RWPE1 (cell line): ENCODE measurements at regions not wholly inside any gene's neighbourhood (a gene's known extent, or its start where the extent isn't known, plus 50 kb on each side); places are given as distances from the start of the nearest gene placed in this dataset.
"Not testable (repeated sequence)": the region's sequence is repeated elsewhere in the genome, so short reads cannot be mapped to it uniquely, and the experiment has no call there.

Experiments
- CTCF ChIA-PET: fragments of 350-600 bp; sonication (Branson Sonifier 250); formaldehyde crosslinking; extraction: SDS; loops from one replicate; lab custom pipeline; 2021; lab: Yijun Ruan, JAX
- POLR2A ChIA-PET: fragments of 400-600 bp; formaldehyde crosslinking; extraction: SDS; loops from one replicate; lab custom pipeline; 2020; ENCODE audit warnings: antibody characterized with exemption; ENCODE audit not compliant: low non-redundant PET; lab: Yijun Ruan, JAX
- DNase-seq: peaks from one replicate; pipeline ENCODE4 v3.0.0; 2012; ENCODE audit warnings: low spot score
- H3K27ac ChIP-seq: fragments of 450-650 bp; 2 replicates; pipeline ENCODE4 v1.5.1; 2017
- TF ChIP-seq, protein P1 (sequence below): fragments of 450-650 bp; conservative IDR thresholded peaks from 2 replicates; pipeline ENCODE4 v1.5.1; 2017; ENCODE audit warnings: low read depth, mild to moderate bottlenecking

- POLR2A ChIA-PET = no interaction called here
- DNase-seq = no peak
- CTCF ChIA-PET = no interaction called here
- no peak overlapping the region for H3K27ac ChIP-seq
- TF ChIP-seq, protein P1, sequence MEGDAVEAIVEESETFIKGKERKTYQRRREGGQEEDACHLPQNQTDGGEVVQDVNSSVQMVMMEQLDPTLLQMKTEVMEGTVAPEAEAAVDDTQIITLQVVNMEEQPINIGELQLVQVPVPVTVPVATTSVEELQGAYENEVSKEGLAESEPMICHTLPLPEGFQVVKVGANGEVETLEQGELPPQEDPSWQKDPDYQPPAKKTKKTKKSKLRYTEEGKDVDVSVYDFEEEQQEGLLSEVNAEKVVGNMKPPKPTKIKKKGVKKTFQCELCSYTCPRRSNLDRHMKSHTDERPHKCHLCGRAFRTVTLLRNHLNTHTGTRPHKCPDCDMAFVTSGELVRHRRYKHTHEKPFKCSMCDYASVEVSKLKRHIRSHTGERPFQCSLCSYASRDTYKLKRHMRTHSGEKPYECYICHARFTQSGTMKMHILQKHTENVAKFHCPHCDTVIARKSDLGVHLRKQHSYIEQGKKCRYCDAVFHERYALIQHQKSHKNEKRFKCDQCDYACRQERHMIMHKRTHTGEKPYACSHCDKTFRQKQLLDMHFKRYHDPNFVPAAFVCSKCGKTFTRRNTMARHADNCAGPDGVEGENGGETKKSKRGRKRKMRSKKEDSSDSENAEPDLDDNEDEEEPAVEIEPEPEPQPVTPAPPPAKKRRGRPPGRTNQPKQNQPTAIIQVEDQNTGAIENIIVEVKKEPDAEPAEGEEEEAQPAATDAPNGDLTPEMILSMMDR = no peak
Observed at GRCh38 chr4:81679315-81679714, 207.6 kb upstream of the RASGEF1B start.

GRCh38 chr4:81678801-81679200, 207.1 kb upstream of the RASGEF1B start:
- ChIA-PET POLR2A (no interaction called here), CTCF (no interaction called here)
- TF ChIP-seq, protein P1 = no peak
- DNase-seq = no peak
- H3K27ac ChIP-seq = no peak overlapping the region

DNA sequence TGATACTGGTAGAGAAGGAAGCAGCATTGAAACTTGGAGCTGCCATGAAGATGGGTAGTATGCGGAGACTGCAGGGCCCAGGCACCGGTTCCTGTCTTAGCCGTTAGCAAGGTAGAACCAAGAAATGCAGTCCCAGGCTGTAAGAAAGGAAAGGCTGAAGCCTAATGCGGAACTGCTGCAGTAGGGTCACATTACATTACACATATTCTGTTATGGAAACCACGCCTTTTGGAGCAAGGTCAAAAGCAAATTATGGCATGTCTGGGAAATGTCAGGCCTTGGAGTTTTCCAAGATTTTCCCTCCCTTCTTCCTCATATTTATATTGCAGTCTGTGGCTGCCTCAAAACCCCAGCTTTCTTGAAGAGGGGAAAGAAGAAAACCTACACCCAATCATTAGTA, 204.8 kb upstream of the RASGEF1B start:
- ChIA-PET CTCF (no interaction called here), POLR2A (no interaction called here)
- TF ChIP-seq, protein P1 = no peak
- no peak overlapping the region for H3K27ac ChIP-seq
- no peak for DNase-seq

- TF ChIP-seq, protein P1 = no peak
- no peak overlapping the region for H3K27ac ChIP-seq
- POLR2A ChIA-PET = no interaction called here
- CTCF ChIA-PET = interaction anchor here (0.6 kb wide), 1 partner anchor 324 kb away, joined by 3 read pairs; no protein-coding TSS in a partner anchor
- DNase-seq = no peak
Observed at GRCh38 chr4:81675791-81676393, 204.2 kb upstream of the RASGEF1B start.

- no peak for DNase-seq
- CTCF ChIA-PET = no interaction called here
- no peak overlapping the region for H3K27ac ChIP-seq
- TF ChIP-seq, protein P1 = no peak
- POLR2A ChIA-PET = no interaction called here
Observed at GRCh38 chr4:81673961-81674360, 202.3 kb upstream of the RASGEF1B start.

DNA sequence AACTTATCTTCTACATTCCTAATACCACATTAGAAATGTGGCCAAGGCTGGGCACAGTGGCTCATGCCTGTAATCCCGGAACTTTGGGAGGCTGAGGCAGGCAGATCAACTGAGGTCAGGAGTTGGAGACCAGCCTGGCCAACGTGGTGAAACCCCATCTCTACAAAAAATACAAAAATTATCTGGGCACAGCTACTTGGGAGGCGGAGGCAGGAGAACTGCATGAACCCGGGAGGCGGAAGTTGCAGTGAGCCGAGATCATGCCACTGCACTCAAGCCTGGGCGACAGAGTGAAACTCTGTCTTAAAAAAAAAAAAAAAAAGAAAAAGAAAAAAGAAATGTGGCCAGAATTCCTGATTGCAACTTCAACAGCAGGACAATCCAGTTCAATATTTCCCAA, 196.6 kb upstream of the RASGEF1B start:
- DNase-seq, H3K27ac ChIP-seq, CTCF ChIA-PET, POLR2A ChIA-PET: not testable (repeated sequence)

DNA sequence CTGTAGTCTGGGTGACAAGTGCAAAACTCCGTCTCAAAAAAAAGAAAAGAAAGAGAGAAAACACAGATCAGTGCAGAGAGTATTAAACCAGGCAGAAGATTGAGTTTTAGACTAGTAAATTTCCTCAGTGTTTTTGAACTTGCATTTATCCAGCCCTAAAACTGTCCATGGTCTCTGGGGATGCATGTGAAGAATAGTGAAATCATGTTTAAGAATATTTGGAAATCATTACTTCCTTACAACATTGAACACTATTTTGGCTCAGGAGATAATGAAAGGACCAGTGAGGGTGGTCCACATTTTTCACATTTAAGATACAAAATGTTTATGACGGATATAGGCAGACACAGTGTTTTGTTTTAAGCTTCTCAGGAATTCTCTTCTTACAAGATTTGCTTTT, 195.8 kb upstream of the RASGEF1B start:
- TF ChIP-seq, protein P1 = no peak
- H3K27ac ChIP-seq = no peak overlapping the region
- CTCF ChIA-PET = no interaction called here

More for the DNA sequence above, 195.8 kb upstream of the RASGEF1B start:
- no peak for DNase-seq
- POLR2A ChIA-PET = no interaction called here
